Lower lobe of right lung (tissue), 2 donors: ENCODE measurements at regions not wholly inside any gene's neighbourhood (a gene's known extent, or its start where the extent isn't known, plus 50 kb on each side); places are given as distances from the start of the nearest gene placed in this dataset.
A peak's percentile ranks its signal among the peaks of the same experiment; 100 is the strongest.

Experiments used
- ATAC-seq, 2 donors: fragments of 200-7000 bp; cut with Tn5 transposase; one replicate each; pipeline ENCODE4 v1.9.1; 2020 to 2022; ENCODE audit warnings: mild to moderate bottlenecking in 2 of 2, moderate library complexity in 2 of 2
- DNase-seq: peaks from one replicate; pipeline ENCODE4 v3.0.0-alpha.2; 2020
- H3K27ac ChIP-seq: fragments of 200-600 bp; one replicate; pipeline ENCODE4 v1.8.0; 2022
- H3K27me3 ChIP-seq: fragments of 200-600 bp; one replicate; pipeline ENCODE4 v1.8.0; 2022; ENCODE audit warnings: low read depth
- H3K36me3 ChIP-seq: fragments of 200-600 bp; one replicate; pipeline ENCODE4 v1.8.0; 2022; ENCODE audit warnings: mild to moderate bottlenecking
- H3K4me1 ChIP-seq: fragments of 200-600 bp; one replicate; pipeline ENCODE4 v1.8.0; 2022
- H3K4me3 ChIP-seq: fragments of 200-600 bp; one replicate; pipeline ENCODE4 v1.8.0; 2022; ENCODE audit warnings: mild to moderate bottlenecking
- H3K9me3 ChIP-seq: fragments of 200-600 bp; one replicate; pipeline ENCODE4 v1.8.0; 2022
- CTCF ChIP-seq: fragments of 200-600 bp; IDR thresholded peaks from one replicate; pipeline ENCODE4 v1.8.0; 2022; ENCODE audit warnings: antibody characterized with exemption, mild to moderate bottlenecking
- intact Hi-C: fragments of 100-400 bp; cut with DNase I; formaldehyde crosslinking; loops from one replicate; pipeline ENCODE4 v1.11.0; 2022
- donor health status: DM: no; HTN: yes; CAD: no; lungs with severe emphysema.

- DNase-seq, result peak; percentile 51
- ATAC-seq, result no peak
- no peak for TF ChIP-seq CTCF
These were observed 59.2 kb upstream of the USP47 start for GRCh38 chr11:11782532-11783110.

GRCh38 chr11:11780858-11781257 is 60.9 kb upstream of the USP47 start:
- no peak overlapping the region for H3K4me3 ChIP-seq
- DNase-seq, result no peak
- intact Hi-C loops, result no loop called here
- no peak for TF ChIP-seq CTCF
- peaks cover 4% of the 10 kb centered on the region for H3K27me3 ChIP-seq
- ATAC-seq, result no peak
- H3K27ac ChIP-seq, result no peak overlapping the region
- H3K9me3 ChIP-seq, result no peaks in the 10 kb centered on the region
- no peaks in the 10 kb centered on the region for H3K4me1 ChIP-seq
- no peaks in the 10 kb centered on the region for H3K36me3 ChIP-seq

More at GRCh38 chr11:11782532-11783110, 59.2 kb upstream of the USP47 start:
- intact Hi-C loops, result no loop called here
- Histone ChIP-seq H3K36me3 (no peaks in the 10 kb centered on the region), H3K27me3 (peaks cover 4% of the 10 kb centered on the region), H3K27ac (no peak overlapping the region), H3K4me3 (no peak overlapping the region), H3K9me3 (no peaks in the 10 kb centered on the region), H3K4me1 (no peaks in the 10 kb centered on the region)

- no peak overlapping the region for H3K4me3 ChIP-seq
- intact Hi-C loops, result no loop called here
- no peak overlapping the region for H3K27ac ChIP-seq
- no peaks in the 10 kb centered on the region for H3K36me3 ChIP-seq
- no peak for ATAC-seq
- DNase-seq, result no peak
- H3K4me1 ChIP-seq, result no peaks in the 10 kb centered on the region
- H3K9me3 ChIP-seq, result no peaks in the 10 kb centered on the region
- H3K27me3 ChIP-seq, result peaks cover 4% of the 10 kb centered on the region
- TF ChIP-seq CTCF, result no peak
These were observed 61.8 kb upstream of the USP47 start for GRCh38 chr11:11779975-11780374.

- Histone ChIP-seq H3K4me3 (no peak overlapping the region), H3K27ac (no peak overlapping the region), H3K36me3 (no peaks in the 10 kb centered on the region), H3K9me3 (no peaks in the 10 kb centered on the region), H3K27me3 (peaks cover 4% of the 10 kb centered on the region), H3K4me1 (no peaks in the 10 kb centered on the region)
- TF ChIP-seq CTCF, result no peak
- ATAC-seq (no peak), DNase-seq (no peak)
- intact Hi-C loops, result no loop called here
These were observed 63.9 kb upstream of the USP47 start for GRCh38 chr11:11777897-11778296.

- intact Hi-C loops, result no loop called here
- Histone ChIP-seq H3K36me3 (no peaks in the 10 kb centered on the region), H3K4me3 (no peak overlapping the region), H3K27ac (no peak overlapping the region), H3K9me3 (no peaks in the 10 kb centered on the region), H3K27me3 (peaks cover 4% of the 10 kb centered on the region), H3K4me1 (no peaks in the 10 kb centered on the region)
- ATAC-seq (no peak), DNase-seq (no peak)
- TF ChIP-seq CTCF, result no peak
These were observed 65.1 kb upstream of the USP47 start for GRCh38 chr11:11776714-11777113.
